NB4 (cell line): ENCODE measurements at regions not wholly inside any gene's neighbourhood (a gene's known extent, or its start where the extent isn't known, plus 50 kb on each side); places are given as distances from the start of the nearest gene placed in this dataset.

Source experiments
- DNase-seq: peaks from one replicate; pipeline ENCODE4 v3.0.0; 2010; ENCODE audit warnings: low read depth
- H3K4me3 ChIP-seq: one replicate; pipeline ENCODE4 v1.5.1; 2011; ENCODE audit warnings: mild to moderate bottlenecking, low read depth, low read length, moderate library complexity
- MYC ChIP-seq: IDR thresholded peaks from 2 replicates; pipeline ENCODE4 v1.6.1; 2011; ENCODE audit warnings: low read depth, low read length
- POLR2A ChIP-seq: IDR thresholded peaks from 2 replicates; pipeline ENCODE4 v1.6.1; 2011; ENCODE audit warnings: mild to moderate bottlenecking; ENCODE audit not compliant: insufficient read length; ENCODE audit errors: extremely low read depth
- TF ChIP-seq, protein P1 (sequence below): IDR thresholded peaks from 2 replicates; pipeline ENCODE4 v1.6.1; 2011; ENCODE audit warnings: low read depth, low read length
- TF ChIP-seq, protein P2 (sequence below): IDR thresholded peaks from one replicate; pipeline ENCODE4 v1.5.1; 2012; ENCODE audit warnings: low read depth, low read length

DNA sequence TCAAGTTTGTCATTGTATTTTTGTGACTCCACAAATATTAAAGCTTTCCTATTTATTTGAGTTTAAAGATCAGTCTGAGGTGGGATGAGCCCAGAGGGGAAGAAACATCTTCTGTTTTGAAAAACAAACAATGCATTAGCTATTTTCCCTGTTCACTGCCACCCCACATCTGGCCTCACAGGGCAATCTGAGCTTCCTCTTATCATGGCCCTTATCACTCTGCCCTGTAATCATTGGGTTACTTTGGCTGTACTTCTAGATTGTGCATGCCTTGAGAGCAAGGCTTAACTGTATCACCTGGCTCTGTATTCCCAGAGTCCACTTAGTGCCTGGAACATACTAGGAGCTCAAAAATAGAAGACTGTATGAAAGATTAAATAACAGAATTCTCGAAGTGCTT is 241.6 kb upstream of the NT5C1B start:
- DNase-seq, result no peak
- H3K4me3 ChIP-seq, result no peak overlapping the region
- TF ChIP-seq MYC (no peak), POLR2A (no peak)
- TF ChIP-seq, protein P1, sequence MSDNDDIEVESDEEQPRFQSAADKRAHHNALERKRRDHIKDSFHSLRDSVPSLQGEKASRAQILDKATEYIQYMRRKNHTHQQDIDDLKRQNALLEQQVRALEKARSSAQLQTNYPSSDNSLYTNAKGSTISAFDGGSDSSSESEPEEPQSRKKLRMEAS, result no peak

DNA sequence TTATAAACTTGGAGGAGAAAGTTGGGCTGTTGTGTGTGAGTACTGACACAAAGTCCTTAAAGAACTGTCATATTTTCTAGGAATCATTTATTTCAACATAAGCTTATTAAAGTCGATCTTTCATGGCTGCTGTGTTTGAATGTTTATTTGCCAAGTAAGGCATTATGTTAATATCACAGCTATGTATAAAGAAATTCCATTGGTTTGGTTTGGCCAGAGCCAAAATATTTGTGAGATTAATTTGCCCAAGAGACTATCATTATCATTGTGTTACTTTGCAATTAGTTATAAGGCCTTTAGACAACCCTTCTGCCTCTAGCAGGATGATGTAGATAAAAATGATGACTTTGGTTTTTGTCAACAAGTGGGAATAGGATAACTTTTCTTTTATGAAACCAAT is 240.6 kb upstream of the NT5C1B start:
- no peak for DNase-seq
- H3K4me3 ChIP-seq, result no peak overlapping the region
- TF ChIP-seq, protein P2, sequence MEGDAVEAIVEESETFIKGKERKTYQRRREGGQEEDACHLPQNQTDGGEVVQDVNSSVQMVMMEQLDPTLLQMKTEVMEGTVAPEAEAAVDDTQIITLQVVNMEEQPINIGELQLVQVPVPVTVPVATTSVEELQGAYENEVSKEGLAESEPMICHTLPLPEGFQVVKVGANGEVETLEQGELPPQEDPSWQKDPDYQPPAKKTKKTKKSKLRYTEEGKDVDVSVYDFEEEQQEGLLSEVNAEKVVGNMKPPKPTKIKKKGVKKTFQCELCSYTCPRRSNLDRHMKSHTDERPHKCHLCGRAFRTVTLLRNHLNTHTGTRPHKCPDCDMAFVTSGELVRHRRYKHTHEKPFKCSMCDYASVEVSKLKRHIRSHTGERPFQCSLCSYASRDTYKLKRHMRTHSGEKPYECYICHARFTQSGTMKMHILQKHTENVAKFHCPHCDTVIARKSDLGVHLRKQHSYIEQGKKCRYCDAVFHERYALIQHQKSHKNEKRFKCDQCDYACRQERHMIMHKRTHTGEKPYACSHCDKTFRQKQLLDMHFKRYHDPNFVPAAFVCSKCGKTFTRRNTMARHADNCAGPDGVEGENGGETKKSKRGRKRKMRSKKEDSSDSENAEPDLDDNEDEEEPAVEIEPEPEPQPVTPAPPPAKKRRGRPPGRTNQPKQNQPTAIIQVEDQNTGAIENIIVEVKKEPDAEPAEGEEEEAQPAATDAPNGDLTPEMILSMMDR, result no peak
- TF ChIP-seq MYC (no peak), POLR2A (no peak)
- TF ChIP-seq, protein P1, result no peak

DNA sequence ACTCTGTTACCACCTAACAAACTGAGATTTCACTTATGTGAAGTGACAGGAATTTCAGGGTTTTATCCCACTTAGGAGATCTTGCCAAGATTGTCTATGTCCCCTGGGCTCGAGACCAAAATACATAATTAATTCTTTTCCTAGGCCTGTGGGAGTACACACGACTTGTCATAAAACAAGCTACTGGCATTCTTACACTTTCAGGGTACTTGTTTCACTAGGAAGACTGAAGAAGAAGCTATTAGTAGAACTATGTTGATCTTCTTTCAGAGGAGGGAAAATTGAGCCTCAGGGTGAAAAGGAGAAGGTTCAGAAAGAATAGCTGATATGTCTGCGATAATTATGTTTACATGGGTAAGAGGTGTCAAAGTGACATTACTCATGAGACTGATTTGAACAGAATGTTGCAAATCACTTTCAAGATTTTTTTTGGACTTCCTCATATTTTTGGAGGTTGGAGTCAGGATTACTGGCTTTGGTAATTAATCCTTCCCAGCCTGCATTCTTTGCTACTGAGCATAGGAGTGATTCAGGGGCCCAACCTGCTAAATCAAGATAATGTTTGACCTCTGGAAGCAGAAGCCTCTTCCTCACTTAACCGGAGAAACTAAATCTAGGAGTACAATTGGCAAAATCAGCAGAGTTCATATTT is 240.0 kb upstream of the NT5C1B start:
- H3K4me3 ChIP-seq, result no peak overlapping the region
- TF ChIP-seq POLR2A, result no peak
- TF ChIP-seq MYC, result no peak
- TF ChIP-seq, protein P1, result no peak
- TF ChIP-seq, protein P2, result no peak
- DNase-seq, result no peak

DNA sequence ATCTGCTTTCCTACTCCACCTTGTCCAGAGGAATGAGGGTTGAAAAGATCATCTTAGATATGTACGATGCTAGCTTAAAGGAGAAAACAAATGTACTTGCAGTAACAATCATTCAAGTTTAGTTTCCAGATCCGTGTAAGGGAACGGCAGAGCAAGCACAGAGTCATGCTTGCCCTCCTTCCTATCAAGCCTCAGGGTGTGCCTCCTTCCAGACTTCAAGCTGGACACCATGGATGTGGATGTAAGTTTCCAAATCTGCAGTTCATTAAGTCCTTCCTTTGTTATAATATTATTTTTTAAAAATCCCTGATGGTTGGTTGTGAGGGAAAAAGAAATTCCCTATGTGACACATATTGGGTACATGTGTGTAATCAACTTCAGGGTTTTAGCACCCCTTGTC is 238.9 kb upstream of the NT5C1B start:
- H3K4me3 ChIP-seq, result no peak overlapping the region
- no peak for DNase-seq
- TF ChIP-seq, protein P1, result no peak
- TF ChIP-seq, protein P2, result no peak
- TF ChIP-seq POLR2A (no peak), MYC (no peak)

DNA sequence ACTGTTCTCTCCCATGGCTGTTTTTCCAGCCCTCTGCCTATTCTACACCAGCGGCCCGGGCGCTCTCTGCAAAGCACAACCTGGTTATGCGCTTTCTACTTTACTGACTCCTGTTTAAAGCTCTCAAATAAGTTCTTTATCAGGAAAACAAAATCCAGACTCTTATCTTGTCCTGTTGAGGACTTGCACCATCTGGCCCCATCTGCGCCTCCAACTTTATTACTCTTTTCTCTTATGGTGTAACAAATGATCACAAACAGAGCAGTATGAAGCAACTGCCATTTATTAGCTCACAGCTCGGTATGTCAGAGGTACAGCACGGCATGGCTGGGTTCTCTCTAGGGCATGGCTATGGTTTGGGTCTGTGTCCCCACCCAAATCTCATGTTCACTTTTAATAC is 236.5 kb upstream of the NT5C1B start:
- no peak for DNase-seq
- no peak overlapping the region for H3K4me3 ChIP-seq
- TF ChIP-seq POLR2A, result no peak
- TF ChIP-seq, protein P2, result no peak
- TF ChIP-seq, protein P1, result no peak
- TF ChIP-seq MYC, result no peak

DNA sequence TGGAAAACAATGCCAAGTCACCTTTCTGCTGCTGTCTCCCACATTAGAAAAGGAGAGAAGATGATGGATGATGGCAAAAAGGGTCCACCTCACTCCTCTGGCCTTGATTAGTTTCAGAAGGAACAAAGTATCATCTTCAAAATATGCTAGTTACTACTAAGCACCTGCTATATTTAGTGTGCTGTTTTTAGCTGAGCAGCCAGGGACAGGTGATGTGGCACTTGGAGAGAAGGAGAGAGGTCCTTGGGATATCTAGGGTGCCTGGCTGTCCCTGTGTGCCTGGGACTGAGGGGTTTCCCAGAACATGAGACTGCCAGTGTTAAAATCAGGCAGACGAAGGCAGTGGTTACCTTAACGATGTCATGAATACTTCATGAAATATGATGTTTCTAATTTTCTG is 235.5 kb upstream of the NT5C1B start:
- H3K4me3 ChIP-seq, result no peak overlapping the region
- no peak for DNase-seq
- TF ChIP-seq MYC (no peak), POLR2A (no peak)
- TF ChIP-seq, protein P1, result no peak
- TF ChIP-seq, protein P2, result no peak
